SU-DHL-6 (cell line): ENCODE measurements at regions not wholly inside any gene's neighbourhood (a gene's known extent, or its start where the extent isn't known, plus 50 kb on each side); places are given as distances from the start of the nearest gene placed in this dataset.

ENCODE experiments used
- H2AFZ ChIP-seq: fragments of 200-600 bp; sonication (generic); 2 replicates; pipeline ENCODE4 v1.6.1; 2014; ENCODE audit warnings: low read depth, mild to moderate bottlenecking, moderate library complexity, mixed read lengths, antibody characterized with exemption, low read length; ENCODE audit not compliant: severe bottlenecking
- H3F3A ChIP-seq: fragments of 200-600 bp; shearing (Covaris generic); 2 replicates; pipeline ENCODE4 v1.6.0; 2016; ENCODE audit warnings: antibody characterized with exemption, mild to moderate bottlenecking; ENCODE audit not compliant: insufficient read depth
- H3K27ac ChIP-seq: fragments of 200-600 bp; sonication (generic); 2 replicates; pipeline ENCODE4 v1.5.1; 2016; ENCODE audit warnings: low read depth, mild to moderate bottlenecking, low read length, moderate library complexity, mixed read lengths
- H3K27me3 ChIP-seq: fragments of 200-600 bp; sonication (generic), shearing (Covaris generic); 2 replicates; pipeline ENCODE4 v1.6.0; 2014; ENCODE audit warnings: mild to moderate bottlenecking, low read length
- H3K36me3 ChIP-seq: fragments of 200-600 bp; sonication (generic); 2 replicates; pipeline ENCODE4 v1.6.1; 2014; ENCODE audit warnings: mild to moderate bottlenecking, low read length, mixed read lengths
- H3K4me2 ChIP-seq: fragments of 300-600, 200-600 bp; shearing (Covaris generic), sonication (generic); 2 replicates; pipeline ENCODE4 v1.6.0; 2014; ENCODE audit warnings: low read length, low read depth, mild to moderate bottlenecking; ENCODE audit not compliant: poor library complexity, severe bottlenecking
- H3K4me3 ChIP-seq: fragments of 200-600 bp; sonication (generic); 2 replicates; pipeline ENCODE4 v1.5.1; 2014; ENCODE audit warnings: antibody characterized with exemption, low read length, mild to moderate bottlenecking, mixed read lengths; ENCODE audit not compliant: insufficient read depth, poor library complexity, severe bottlenecking
- H3K79me2 ChIP-seq: fragments of 200-600 bp; sonication (generic); 2 replicates; pipeline ENCODE4 v1.6.1; 2014; ENCODE audit warnings: mild to moderate bottlenecking, low read length, moderate library complexity; ENCODE audit not compliant: insufficient read depth
- H3K9ac ChIP-seq: fragments of 200-600 bp; sonication (generic); 2 replicates; pipeline ENCODE4 v1.7.0; 2014; ENCODE audit warnings: mild to moderate bottlenecking, low read length
- H3K9me2 ChIP-seq: fragments of 200-600 bp; sonication (generic); replicated peaks from 2 replicates; pipeline ENCODE4 v1.6.1; 2014; ENCODE audit warnings: low read length; ENCODE audit not compliant: insufficient read depth
- H3K9me3 ChIP-seq: fragments of 200-600 bp; sonication (generic); 2 replicates; pipeline ENCODE4 v1.6.1; 2014; ENCODE audit warnings: low read length, mixed read lengths; ENCODE audit not compliant: insufficient read depth
- H4K20me1 ChIP-seq: fragments of 200-600 bp; sonication (generic); 2 replicates; pipeline ENCODE4 v1.6.1; 2014; ENCODE audit warnings: low read depth, mild to moderate bottlenecking, antibody characterized with exemption, low read length, moderate library complexity, mixed read lengths
- EZH2phosphoT487 ChIP-seq: fragments of 200-600 bp; sonication (generic), shearing (Covaris generic); conservative IDR thresholded peaks from 2 replicates; pipeline ENCODE4 v1.6.1; 2018; ENCODE audit warnings: mild to moderate bottlenecking, antibody characterized with exemption, low read length, moderate library complexity, mixed read lengths
- TF ChIP-seq, protein P1 (sequence below): fragments of 200-600 bp; sonication (generic); IDR thresholded peaks from one replicate; pipeline ENCODE4 v1.5.1; 2017; ENCODE audit warnings: antibody characterized with exemption, mild to moderate bottlenecking, low read length, moderate library complexity; ENCODE audit not compliant: insufficient read depth, poor library complexity, severe bottlenecking

DNA sequence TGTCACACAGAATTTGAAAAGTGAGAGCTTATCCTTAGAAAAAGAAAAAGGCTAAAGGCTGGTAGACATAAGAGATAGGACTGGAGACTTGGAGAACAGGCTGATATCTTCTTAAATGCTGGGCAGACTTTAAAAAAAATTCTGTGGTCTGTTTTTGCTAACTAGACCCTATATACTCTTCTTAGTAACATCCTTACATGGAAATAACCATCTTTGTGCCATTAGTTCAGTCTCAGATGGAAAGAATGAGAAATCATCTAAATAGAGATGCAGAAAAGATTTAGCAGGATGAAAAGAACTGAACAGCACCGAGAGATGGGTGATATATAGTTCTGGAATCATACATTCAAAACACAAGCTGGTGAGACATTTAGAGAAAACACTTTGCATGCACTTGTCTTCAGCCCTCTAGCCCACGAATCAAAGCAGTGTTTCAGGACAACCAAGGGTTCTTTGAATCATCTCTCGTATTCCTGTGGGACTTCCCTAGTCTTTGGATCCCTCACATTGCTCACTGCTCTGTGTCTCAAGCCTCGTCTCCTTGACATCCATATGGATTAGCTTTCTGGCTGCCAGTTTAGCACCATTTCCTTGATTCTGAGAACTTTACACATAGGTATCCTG is 93.0 kb upstream of the LYSMD4 start:
- no peaks in the 10 kb centered on the region for H3K27me3 ChIP-seq
- H3K36me3 ChIP-seq: no peaks in the 10 kb centered on the region
- H3F3A ChIP-seq: no peaks in the 10 kb centered on the region
- H3K4me3 ChIP-seq: no peak overlapping the region
- H4K20me1 ChIP-seq: no peaks in the 10 kb centered on the region
- H3K9me3 ChIP-seq: no peaks in the 10 kb centered on the region
- H3K79me2 ChIP-seq: no peaks in the 10 kb centered on the region
- no peaks in the 10 kb centered on the region for H3K9me2 ChIP-seq
- TF ChIP-seq, protein P1, sequence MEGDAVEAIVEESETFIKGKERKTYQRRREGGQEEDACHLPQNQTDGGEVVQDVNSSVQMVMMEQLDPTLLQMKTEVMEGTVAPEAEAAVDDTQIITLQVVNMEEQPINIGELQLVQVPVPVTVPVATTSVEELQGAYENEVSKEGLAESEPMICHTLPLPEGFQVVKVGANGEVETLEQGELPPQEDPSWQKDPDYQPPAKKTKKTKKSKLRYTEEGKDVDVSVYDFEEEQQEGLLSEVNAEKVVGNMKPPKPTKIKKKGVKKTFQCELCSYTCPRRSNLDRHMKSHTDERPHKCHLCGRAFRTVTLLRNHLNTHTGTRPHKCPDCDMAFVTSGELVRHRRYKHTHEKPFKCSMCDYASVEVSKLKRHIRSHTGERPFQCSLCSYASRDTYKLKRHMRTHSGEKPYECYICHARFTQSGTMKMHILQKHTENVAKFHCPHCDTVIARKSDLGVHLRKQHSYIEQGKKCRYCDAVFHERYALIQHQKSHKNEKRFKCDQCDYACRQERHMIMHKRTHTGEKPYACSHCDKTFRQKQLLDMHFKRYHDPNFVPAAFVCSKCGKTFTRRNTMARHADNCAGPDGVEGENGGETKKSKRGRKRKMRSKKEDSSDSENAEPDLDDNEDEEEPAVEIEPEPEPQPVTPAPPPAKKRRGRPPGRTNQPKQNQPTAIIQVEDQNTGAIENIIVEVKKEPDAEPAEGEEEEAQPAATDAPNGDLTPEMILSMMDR: no peak
- no peak for TF ChIP-seq EZH2phosphoT487
- no peak overlapping the region for H2AFZ ChIP-seq
- H3K9ac ChIP-seq: no peak overlapping the region
- H3K27ac ChIP-seq: no peak overlapping the region
- H3K4me2 ChIP-seq: no peak overlapping the region

DNA sequence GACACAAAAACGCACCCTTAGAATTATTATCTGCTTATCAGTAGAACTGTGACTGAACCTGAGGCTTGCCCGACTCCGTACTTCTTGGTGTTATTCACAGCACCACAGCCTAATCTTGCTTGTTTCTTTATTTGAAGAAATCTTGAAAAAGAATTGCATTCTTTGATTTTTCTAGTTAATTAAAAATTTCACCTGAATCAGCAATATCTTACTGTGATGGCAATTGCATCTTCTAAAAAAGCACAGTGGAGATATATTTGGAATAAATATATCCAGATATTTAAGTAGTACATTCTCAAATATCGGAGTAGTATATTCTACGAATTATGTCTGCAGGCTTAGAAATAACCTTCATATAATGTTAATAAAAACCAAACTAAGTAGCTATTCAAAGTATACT is 90.1 kb upstream of the LYSMD4 start:
- H4K20me1 ChIP-seq: no peaks in the 10 kb centered on the region
- H3K9ac ChIP-seq: no peak overlapping the region
- H2AFZ ChIP-seq: no peak overlapping the region
- TF ChIP-seq EZH2phosphoT487: no peak
- TF ChIP-seq, protein P1: no peak
- H3K4me2 ChIP-seq: no peak overlapping the region
- H3F3A ChIP-seq: no peaks in the 10 kb centered on the region
- H3K36me3 ChIP-seq: no peaks in the 10 kb centered on the region
- H3K27me3 ChIP-seq: no peaks in the 10 kb centered on the region
- no peak overlapping the region for H3K4me3 ChIP-seq
- no peaks in the 10 kb centered on the region for H3K79me2 ChIP-seq
- H3K9me2 ChIP-seq: no peaks in the 10 kb centered on the region
- no peaks in the 10 kb centered on the region for H3K9me3 ChIP-seq
- H3K27ac ChIP-seq: no peak overlapping the region

DNA sequence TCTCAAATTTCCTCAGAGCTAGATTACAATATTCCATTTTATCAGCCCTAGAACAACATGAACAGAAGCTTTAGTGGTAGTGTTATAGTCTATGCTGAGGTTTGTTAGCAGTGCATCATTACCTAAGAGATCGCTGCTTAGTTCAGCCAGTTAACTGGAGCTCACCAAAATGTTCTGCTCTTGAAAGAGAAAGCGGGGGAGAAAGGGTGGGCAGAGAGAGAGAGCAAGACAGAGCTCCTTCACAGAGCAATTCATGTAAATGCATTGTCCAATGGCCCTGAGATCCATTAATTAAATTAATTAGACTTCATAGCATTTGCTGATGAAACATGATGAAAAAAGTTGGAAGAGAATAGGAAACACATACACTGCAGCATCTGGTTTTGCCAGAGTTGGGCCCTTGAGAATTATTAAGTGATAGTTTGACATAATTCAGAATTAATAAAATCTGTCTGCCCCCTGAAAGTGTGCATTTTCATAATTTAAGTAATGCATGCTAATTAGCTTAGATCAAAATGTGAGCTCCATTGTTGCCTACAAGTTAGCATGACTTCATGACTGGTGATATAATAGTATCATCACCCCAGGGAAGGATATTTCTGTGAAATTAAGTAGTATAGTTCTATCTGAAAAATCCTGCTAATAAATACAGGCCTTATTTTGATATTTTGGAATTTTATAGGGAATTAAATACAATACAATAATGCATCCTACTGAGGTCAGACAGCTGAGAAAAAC is 86.9 kb upstream of the LYSMD4 start:
- H3K4me3 ChIP-seq: no peak overlapping the region
- no peaks in the 10 kb centered on the region for H3K79me2 ChIP-seq
- TF ChIP-seq EZH2phosphoT487: no peak
- TF ChIP-seq, protein P1: no peak
- H4K20me1 ChIP-seq: no peaks in the 10 kb centered on the region
- H2AFZ ChIP-seq: no peak overlapping the region
- H3K9me2 ChIP-seq: no peaks in the 10 kb centered on the region
- H3K27ac ChIP-seq: no peak overlapping the region
- H3K27me3 ChIP-seq: no peaks in the 10 kb centered on the region
- H3K9ac ChIP-seq: no peak overlapping the region
- H3K36me3 ChIP-seq: no peaks in the 10 kb centered on the region
- no peak overlapping the region for H3K4me2 ChIP-seq
- no peaks in the 10 kb centered on the region for H3F3A ChIP-seq
- no peaks in the 10 kb centered on the region for H3K9me3 ChIP-seq
